K562 (cell line): ENCODE measurements at regions not wholly inside any gene's neighbourhood (a gene's known extent, or its start where the extent isn't known, plus 50 kb on each side); places are given as distances from the start of the nearest gene placed in this dataset.

Experiments used
- ATAC-seq: fragments of 200-7000 bp; cut with Tn5 transposase; 3 replicates; pipeline ENCODE4 v1.9.1; 2020; ENCODE audit warnings: moderate library complexity
- BruUV-seq: library from RNA; stranded (reverse); fragments of 400-500 nt; replicated peaks from 2 replicates; lab custom pipeline; 2021; lab: Mats Ljungman, UMichigan
- CTCF ChIA-PET: fragments of 300-600 bp; formaldehyde crosslinking; extraction: SDS; loops from one replicate; lab custom pipeline; 2021; ENCODE audit warnings: low intra/inter-chr PET ratio; lab: Yijun Ruan, JAX
- POLR2A ChIA-PET: fragments of 300-600, 350-650 bp; sonication (Branson Sonifier 250); formaldehyde crosslinking; extraction: SDS; loops from one replicate; lab custom pipeline; 2021; ENCODE audit warnings: antibody characterized with exemption, inconsistent platforms; lab: Yijun Ruan, JAX
- DNase-seq, 4 experiments: peaks; one replicate each; pipeline versions ENCODE4 v3.0.0 to v3.0.0-alpha.2; 2011 to 2018; ENCODE audit warnings: low spot score in 3 of 4, mixed read lengths in 3 of 4; ENCODE audit errors: extremely low read depth in 1 of 4
- FAIRE-seq: peaks from 2 replicates; lab custom pipeline; 2011; peaks lifted over from hg19 to GRCh38; lab: Jason Lieb, UNC
- H2AFZ ChIP-seq: 2 replicates; pipeline ENCODE4 v1.6.0; 2011; ENCODE audit warnings: low read depth, low read length, control low read depth, inconsistent platforms
- H3K27ac ChIP-seq: fragments of 200-600 bp; 3 replicates; pipeline ENCODE4 v1.8.0; 2011; ENCODE audit warnings: low read depth, mild to moderate bottlenecking, control low read depth, inconsistent platforms, low read length, moderate library complexity, mixed read lengths; ENCODE audit errors: extremely low read depth
- H3K27me3 ChIP-seq, 2 experiments: fragments of 300-600 bp in 1 of 2; 2 replicates in 1 of 2; 3 replicates in 1 of 2; pipeline versions ENCODE4 v1.6.0 to v1.8.0; 2011; ENCODE audit warnings: inconsistent platforms in 2 of 2, low read length in 2 of 2, mild to moderate bottlenecking in 1 of 2, mixed read lengths in 1 of 2, moderate library complexity in 1 of 2; ENCODE audit not compliant: control insufficient read depth in 2 of 2, insufficient read depth in 2 of 2
- H3K36me3 ChIP-seq: fragments of 300-600 bp; 3 replicates; pipeline ENCODE4 v1.8.0; 2011; ENCODE audit warnings: mild to moderate bottlenecking, low read length, inconsistent platforms; ENCODE audit not compliant: control insufficient read depth, insufficient read depth
- H3K4me1 ChIP-seq, 2 experiments: fragments of 200-600 bp in 1 of 2; replicated peaks in 1 of 2; 2 replicates in 1 of 2; 3 replicates in 1 of 2; pipeline versions ENCODE4 v1.5.1 to v1.8.0; 2011; ENCODE audit warnings: inconsistent platforms in 2 of 2, low read length in 2 of 2, mild to moderate bottlenecking in 1 of 2, mixed read lengths in 1 of 2, moderate library complexity in 1 of 2; ENCODE audit not compliant: control insufficient read depth in 2 of 2, insufficient read depth in 2 of 2
- H3K4me2 ChIP-seq: 2 replicates; pipeline ENCODE4 v1.6.1; 2011; ENCODE audit warnings: low read length, control low read depth, inconsistent platforms, mixed read lengths; ENCODE audit not compliant: insufficient read depth
- H3K4me3 ChIP-seq: fragments of 200-600 bp; sonication (generic), shearing (Covaris generic); 2 replicates; pipeline ENCODE4 v1.5.1; 2016; ENCODE audit warnings: control low read depth, inconsistent platforms
- H3K79me2 ChIP-seq: fragments of 200-600 bp; 3 replicates; pipeline ENCODE4 v1.8.0; 2011; ENCODE audit warnings: low read length, inconsistent platforms; ENCODE audit not compliant: control insufficient read depth, insufficient read depth
- H3K9ac ChIP-seq, 2 experiments: 2 replicates each; pipeline versions ENCODE4 v1.6.0 to v1.6.1; 2011; ENCODE audit warnings: low read depth in 2 of 2, low read length in 2 of 2, control low read depth in 1 of 2, inconsistent platforms in 1 of 2, mild to moderate bottlenecking in 1 of 2, mixed read lengths in 1 of 2; ENCODE audit not compliant: insufficient read depth in 1 of 2
- H3K9me1 ChIP-seq: one replicate; pipeline ENCODE4 v1.6.0; 2011; ENCODE audit warnings: inconsistent platforms, mild to moderate bottlenecking, low read length, moderate library complexity; ENCODE audit not compliant: control insufficient read depth, insufficient read depth
- H3K9me3 ChIP-seq: replicated peaks from 2 replicates; pipeline ENCODE4 v1.5.1; 2011; ENCODE audit warnings: low read depth, low read length, inconsistent platforms; ENCODE audit not compliant: control insufficient read depth, insufficient read depth
- H4K20me1 ChIP-seq: replicated peaks from 2 replicates; pipeline ENCODE4 v1.6.1; 2011; ENCODE audit warnings: low read length, inconsistent platforms, mixed read lengths; ENCODE audit not compliant: control insufficient read depth, insufficient read depth
- HIVEP1 ChIP-seq: fragments of 250-450 bp; sonication (Bioruptor Pico); IDR thresholded peaks from 2 replicates; pipeline ENCODE4 v1.4.0; 2020; ENCODE audit warnings: mild to moderate bottlenecking
- MITF ChIP-seq: IDR thresholded peaks from 2 replicates; pipeline ENCODE4 v1.6.1; 2014; ENCODE audit warnings: antibody characterized with exemption
- STAG1 ChIP-seq: sonication (generic); formaldehyde crosslinking; IDR thresholded peaks from 2 replicates; pipeline ENCODE4 v1.5.0; 2020; ENCODE audit warnings: missing genetic modification reagents, borderline replicate concordance
- ZNF175 ChIP-seq: fragments of 200-800 bp; sonication (Bioruptor generic); IDR thresholded peaks from 2 replicates; pipeline ENCODE4 v1.6.1; 2016; ENCODE audit warnings: low read depth, mild to moderate bottlenecking, missing genetic modification characterization, missing compliant biosample characterization
- WGBS: fragments of 100-300 bp; shearing (Covaris generic); methylation state at CpG from one replicate; pipeline ENCODE4 v1.1.6; 2016; ENCODE audit warnings: low coverage, mixed read lengths; ENCODE audit not compliant: insufficient coverage; ENCODE audit errors: missing lambda C conversion rate; 5-methylcytosine and 5-hydroxymethylcytosine counted together
- in situ Hi-C: fragments of 300-500 bp; cut with MboI; formaldehyde crosslinking; loops from 4 replicates; pipeline ENCODE4 v1.15.0; 2018; ENCODE audit warnings: inconsistent platforms, mixed read lengths
- intact Hi-C: fragments of 100-400 bp; cut with micrococcal nuclease; formaldehyde crosslinking; loops from 2 replicates; pipeline ENCODE4 v1.14.2; 2022
- TF ChIP-seq, protein P1 (sequence below): sonication (generic); formaldehyde crosslinking; IDR thresholded peaks from 2 replicates; pipeline ENCODE4 v1.8.0; 2022; ENCODE audit warnings: mild to moderate bottlenecking, missing genetic modification reagents

- TF ChIP-seq, protein P1, sequence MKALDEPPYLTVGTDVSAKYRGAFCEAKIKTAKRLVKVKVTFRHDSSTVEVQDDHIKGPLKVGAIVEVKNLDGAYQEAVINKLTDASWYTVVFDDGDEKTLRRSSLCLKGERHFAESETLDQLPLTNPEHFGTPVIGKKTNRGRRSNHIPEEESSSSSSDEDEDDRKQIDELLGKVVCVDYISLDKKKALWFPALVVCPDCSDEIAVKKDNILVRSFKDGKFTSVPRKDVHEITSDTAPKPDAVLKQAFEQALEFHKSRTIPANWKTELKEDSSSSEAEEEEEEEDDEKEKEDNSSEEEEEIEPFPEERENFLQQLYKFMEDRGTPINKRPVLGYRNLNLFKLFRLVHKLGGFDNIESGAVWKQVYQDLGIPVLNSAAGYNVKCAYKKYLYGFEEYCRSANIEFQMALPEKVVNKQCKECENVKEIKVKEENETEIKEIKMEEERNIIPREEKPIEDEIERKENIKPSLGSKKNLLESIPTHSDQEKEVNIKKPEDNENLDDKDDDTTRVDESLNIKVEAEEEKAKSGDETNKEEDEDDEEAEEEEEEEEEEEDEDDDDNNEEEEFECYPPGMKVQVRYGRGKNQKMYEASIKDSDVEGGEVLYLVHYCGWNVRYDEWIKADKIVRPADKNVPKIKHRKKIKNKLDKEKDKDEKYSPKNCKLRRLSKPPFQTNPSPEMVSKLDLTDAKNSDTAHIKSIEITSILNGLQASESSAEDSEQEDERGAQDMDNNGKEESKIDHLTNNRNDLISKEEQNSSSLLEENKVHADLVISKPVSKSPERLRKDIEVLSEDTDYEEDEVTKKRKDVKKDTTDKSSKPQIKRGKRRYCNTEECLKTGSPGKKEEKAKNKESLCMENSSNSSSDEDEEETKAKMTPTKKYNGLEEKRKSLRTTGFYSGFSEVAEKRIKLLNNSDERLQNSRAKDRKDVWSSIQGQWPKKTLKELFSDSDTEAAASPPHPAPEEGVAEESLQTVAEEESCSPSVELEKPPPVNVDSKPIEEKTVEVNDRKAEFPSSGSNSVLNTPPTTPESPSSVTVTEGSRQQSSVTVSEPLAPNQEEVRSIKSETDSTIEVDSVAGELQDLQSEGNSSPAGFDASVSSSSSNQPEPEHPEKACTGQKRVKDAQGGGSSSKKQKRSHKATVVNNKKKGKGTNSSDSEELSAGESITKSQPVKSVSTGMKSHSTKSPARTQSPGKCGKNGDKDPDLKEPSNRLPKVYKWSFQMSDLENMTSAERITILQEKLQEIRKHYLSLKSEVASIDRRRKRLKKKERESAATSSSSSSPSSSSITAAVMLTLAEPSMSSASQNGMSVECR (CRISPR knock-in tag): no peak
Measured at GRCh38 chr14:39948235-39948634, 516.0 kb upstream of the FBXO33 start (continued).

- WGBS: 0% methylated on average over 2 of the region's 2 CpGs
- no TSS peak for BruUV-seq
- TF ChIP-seq HIVEP1 (no peak), STAG1 (CRISPR knock-in tag) (no peak), ZNF175 (no peak), MITF (no peak)
- no peaks in the 10 kb centered on the region for H3K4me1 ChIP-seq
- no peak overlapping the region for H3K4me3 ChIP-seq
- no peak overlapping the region for H3K4me2 ChIP-seq
- no peaks in the 10 kb centered on the region for H3K9me3 ChIP-seq
- ATAC-seq (no peak), FAIRE-seq (no peak), DNase-seq (no peak)
- no peak overlapping the region for H3K27ac ChIP-seq
- no peaks in the 10 kb centered on the region for H3K79me2 ChIP-seq
- no peaks in the 10 kb centered on the region for H3K9me1 ChIP-seq
- H3K27me3 ChIP-seq: no peaks in the 10 kb centered on the region
- CTCF ChIA-PET: no interaction called here
- H3K9ac ChIP-seq: no peak overlapping the region
- intact Hi-C loops: no loop called here
- H2AFZ ChIP-seq: no peak overlapping the region
- in situ Hi-C loops: no loop called here
- H3K36me3 ChIP-seq: no peaks in the 10 kb centered on the region
- POLR2A ChIA-PET: no interaction called here
- no peaks in the 10 kb centered on the region for H4K20me1 ChIP-seq
Measured at GRCh38 chr14:39946807-39947206, 514.6 kb upstream of the FBXO33 start.
